Endothelial cell of umbilical vein (primary cell): ENCODE measurements at regions not wholly inside any gene's neighbourhood (a gene's known extent, or its start where the extent isn't known, plus 50 kb on each side); places are given as distances from the start of the nearest gene placed in this dataset.

Experiments used
- CTCF ChIP-seq, 2 donors: IDR thresholded peaks; 1 replicate in 1 of 2; 2 replicates in 1 of 2; pipeline ENCODE4 v1.5.1; 2011; ENCODE audit warnings: low read length in 2 of 2, mild to moderate bottlenecking in 2 of 2, moderate library complexity in 2 of 2, control low read depth in 1 of 2, inconsistent platforms in 1 of 2, low read depth in 1 of 2; ENCODE audit not compliant: insufficient read depth in 1 of 2; ENCODE audit errors: extremely low read depth in 1 of 2
- EZH2 ChIP-seq: IDR thresholded peaks from 2 replicates; pipeline ENCODE4 v1.6.1; 2012; ENCODE audit warnings: borderline replicate concordance, low read depth, mild to moderate bottlenecking, moderate library complexity, low read length, inconsistent platforms; ENCODE audit not compliant: severe bottlenecking
- FOS ChIP-seq: IDR thresholded peaks from 2 replicates; pipeline ENCODE4 v1.6.1; 2011; ENCODE audit warnings: mild to moderate bottlenecking, low read length, moderate library complexity, borderline replicate concordance; ENCODE audit not compliant: insufficient read depth
- GATA2 ChIP-seq: IDR thresholded peaks from 2 replicates; pipeline ENCODE4 v1.7.0; 2011; ENCODE audit warnings: low read depth, mild to moderate bottlenecking, moderate library complexity, mixed read lengths, low read length; ENCODE audit not compliant: insufficient read length, insufficient read depth
- JUN ChIP-seq: IDR thresholded peaks from 2 replicates; pipeline ENCODE4 v1.6.1; 2011; ENCODE audit warnings: borderline replicate concordance, low read depth; ENCODE audit not compliant: insufficient read length, insufficient read depth
- POLR2A ChIP-seq: IDR thresholded peaks from 2 replicates; pipeline ENCODE4 v1.6.1; 2012; ENCODE audit warnings: low read depth, mild to moderate bottlenecking, control low read depth, low read length
- TF ChIP-seq, protein P1 (sequence below): IDR thresholded peaks from 2 replicates; pipeline ENCODE4 v1.6.1; 2011; ENCODE audit not compliant: insufficient read depth, insufficient read length

GRCh38 chr6:164216839-164217238 is 802.3 kb downstream of the QKI start:
- TF ChIP-seq CTCF (IDR thresholded peaks at IDR 0.05; ENCODE audit: extremely low read depth in 1 of 2, insufficient read depth in 1 of 2, low read depth in 1 of 2, low read length in 2 of 2) (no peak), POLR2A (no peak), EZH2 (no peak), FOS (no peak), JUN (no peak), GATA2 (no peak)
- TF ChIP-seq, protein P1, sequence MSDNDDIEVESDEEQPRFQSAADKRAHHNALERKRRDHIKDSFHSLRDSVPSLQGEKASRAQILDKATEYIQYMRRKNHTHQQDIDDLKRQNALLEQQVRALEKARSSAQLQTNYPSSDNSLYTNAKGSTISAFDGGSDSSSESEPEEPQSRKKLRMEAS = no peak
